RWPE1 (cell line): ENCODE measurements at regions not wholly inside any gene's neighbourhood (a gene's known extent, or its start where the extent isn't known, plus 50 kb on each side); places are given as distances from the start of the nearest gene placed in this dataset.

ENCODE experiments used
- CTCF ChIA-PET: fragments of 350-600 bp; sonication (Branson Sonifier 250); formaldehyde crosslinking; extraction: SDS; loops from one replicate; lab custom pipeline; 2021; lab: Yijun Ruan, JAX
- POLR2A ChIA-PET: fragments of 400-600 bp; formaldehyde crosslinking; extraction: SDS; loops from one replicate; lab custom pipeline; 2020; ENCODE audit warnings: antibody characterized with exemption; ENCODE audit not compliant: low non-redundant PET; lab: Yijun Ruan, JAX
- DNase-seq: peaks from one replicate; pipeline ENCODE4 v3.0.0; 2012; ENCODE audit warnings: low spot score
- H3K27ac ChIP-seq: fragments of 450-650 bp; 2 replicates; pipeline ENCODE4 v1.5.1; 2017
- CTCF ChIP-seq: fragments of 450-650 bp; conservative IDR thresholded peaks from 2 replicates; pipeline ENCODE4 v1.5.1; 2017; ENCODE audit warnings: low read depth, mild to moderate bottlenecking

DNA sequence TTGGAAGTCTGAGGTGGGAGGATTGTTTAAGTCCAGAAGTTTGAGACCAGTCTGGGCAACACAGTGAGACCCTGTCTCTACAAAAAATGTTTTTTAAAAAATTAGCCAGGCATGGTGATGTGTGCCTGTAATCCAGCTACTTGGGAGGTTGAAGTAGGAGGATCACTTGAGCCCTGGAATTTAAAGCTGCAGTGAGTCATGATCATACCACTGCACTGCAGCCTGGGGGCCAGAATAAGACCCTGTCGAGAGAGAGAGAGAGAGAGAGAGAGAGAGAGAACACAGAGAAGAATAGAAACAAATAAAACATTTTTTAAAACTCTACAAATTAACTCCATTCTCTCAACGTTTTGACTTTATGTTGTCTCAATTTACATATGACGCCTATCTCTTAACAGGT lies 111.8 kb downstream of the BARX1 start:
- POLR2A ChIA-PET, result no interaction called here
- TF ChIP-seq CTCF, result no peak
- H3K27ac ChIP-seq, result no peak overlapping the region
- DNase-seq, result no peak
- CTCF ChIA-PET, result interaction anchor here (0.6 to 0.7 kb wide), 3 partner anchors 139 to 1893 kb away, joined by 3 to 4 read pairs (median 4); no protein-coding TSS in a partner anchor

DNA sequence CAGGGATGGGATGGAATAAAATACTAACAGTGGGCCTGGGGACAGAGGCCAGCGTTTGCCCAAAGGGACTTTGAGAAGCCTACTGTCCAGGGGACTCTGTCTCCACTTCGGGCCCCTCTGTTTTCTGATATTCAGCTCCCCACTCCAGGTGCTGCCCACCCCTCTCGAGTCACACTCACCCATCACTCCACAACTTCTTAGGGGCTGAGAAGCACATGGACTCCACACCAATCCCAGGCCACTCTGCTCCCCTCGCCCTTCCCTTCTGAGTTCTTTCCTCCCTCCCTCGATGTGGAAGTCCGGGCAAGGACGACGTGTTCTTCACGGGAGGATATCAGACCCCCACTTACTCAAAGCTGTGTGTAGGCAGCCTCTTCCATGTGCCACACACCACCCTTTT lies 124.5 kb downstream of the BARX1 start:
- ChIA-PET POLR2A (no interaction called here), CTCF (no interaction called here)
- DNase-seq, result no peak
- no peak for TF ChIP-seq CTCF
- H3K27ac ChIP-seq, result no peak overlapping the region

GRCh38 chr9:93830012-93830596 lies 125.1 kb downstream of the BARX1 start:
- H3K27ac ChIP-seq, result no peak overlapping the region
- ChIA-PET CTCF (no interaction called here), POLR2A (no interaction called here)
- TF ChIP-seq CTCF, result no peak
- no peak for DNase-seq

- no peak overlapping the region for H3K27ac ChIP-seq
- no peak for DNase-seq
- POLR2A ChIA-PET, result no interaction called here
- CTCF ChIA-PET, result interaction anchor here (0.7 kb wide), 1 partner anchor 384 kb away, joined by 3 read pairs; no protein-coding TSS in a partner anchor
- no peak for TF ChIP-seq CTCF
These were observed 125.7 kb downstream of the BARX1 start for GRCh38 chr9:93829271-93830011.

DNA sequence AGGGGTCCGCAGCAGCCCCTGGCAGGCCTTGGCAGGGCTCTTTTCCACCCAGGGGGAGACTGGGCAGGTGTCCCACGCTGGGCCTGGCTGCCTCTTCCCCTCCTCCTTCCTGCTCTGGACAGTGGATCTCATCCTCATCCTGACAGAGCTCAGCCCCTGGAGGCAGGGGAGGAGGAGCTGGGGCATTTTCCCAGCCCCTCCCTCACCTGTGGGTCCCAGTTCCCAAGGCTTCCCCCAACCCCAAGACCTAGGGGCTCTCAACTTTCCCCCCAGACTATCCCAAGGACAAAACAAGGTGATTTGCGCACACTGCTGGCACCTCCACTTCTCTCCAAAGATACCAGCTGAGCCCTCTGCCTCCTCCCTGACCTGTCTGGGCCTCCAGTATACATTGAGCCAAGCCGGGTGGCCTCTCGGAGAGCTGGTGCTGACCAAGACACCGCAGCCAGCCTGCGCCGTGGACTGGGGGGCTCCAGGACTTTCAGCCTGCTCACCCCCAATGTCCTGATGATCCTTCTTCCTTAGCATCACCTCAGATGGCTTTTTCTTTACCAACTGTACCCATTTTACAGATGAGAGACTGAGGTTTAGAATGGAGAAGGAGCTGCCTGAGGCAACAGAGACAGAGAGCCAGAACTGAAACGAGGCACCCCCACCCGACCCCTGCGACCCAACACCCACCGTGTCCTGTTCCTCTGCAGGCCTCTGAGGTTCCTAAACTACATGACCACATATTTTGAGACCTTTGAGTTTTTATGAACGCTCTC lies 126.6 kb downstream of the BARX1 start:
- CTCF ChIA-PET, result interaction anchor here (0.6 to 0.7 kb wide), 2 partner anchors 35 to 385 kb away, joined by 3 read pairs; no protein-coding TSS in a partner anchor
- POLR2A ChIA-PET, result no interaction called here
- H3K27ac ChIP-seq, result no peak overlapping the region
- TF ChIP-seq CTCF, result no peak
- no peak for DNase-seq
